ENCODE measurements at regions not wholly inside any gene's neighbourhood (a gene's known extent, or its start where the extent isn't known, plus 50 kb on each side); places are given as distances from the start of the nearest gene placed in this dataset.
A peak's percentile ranks its signal among the peaks of the same experiment; 100 is the strongest.

DNA sequence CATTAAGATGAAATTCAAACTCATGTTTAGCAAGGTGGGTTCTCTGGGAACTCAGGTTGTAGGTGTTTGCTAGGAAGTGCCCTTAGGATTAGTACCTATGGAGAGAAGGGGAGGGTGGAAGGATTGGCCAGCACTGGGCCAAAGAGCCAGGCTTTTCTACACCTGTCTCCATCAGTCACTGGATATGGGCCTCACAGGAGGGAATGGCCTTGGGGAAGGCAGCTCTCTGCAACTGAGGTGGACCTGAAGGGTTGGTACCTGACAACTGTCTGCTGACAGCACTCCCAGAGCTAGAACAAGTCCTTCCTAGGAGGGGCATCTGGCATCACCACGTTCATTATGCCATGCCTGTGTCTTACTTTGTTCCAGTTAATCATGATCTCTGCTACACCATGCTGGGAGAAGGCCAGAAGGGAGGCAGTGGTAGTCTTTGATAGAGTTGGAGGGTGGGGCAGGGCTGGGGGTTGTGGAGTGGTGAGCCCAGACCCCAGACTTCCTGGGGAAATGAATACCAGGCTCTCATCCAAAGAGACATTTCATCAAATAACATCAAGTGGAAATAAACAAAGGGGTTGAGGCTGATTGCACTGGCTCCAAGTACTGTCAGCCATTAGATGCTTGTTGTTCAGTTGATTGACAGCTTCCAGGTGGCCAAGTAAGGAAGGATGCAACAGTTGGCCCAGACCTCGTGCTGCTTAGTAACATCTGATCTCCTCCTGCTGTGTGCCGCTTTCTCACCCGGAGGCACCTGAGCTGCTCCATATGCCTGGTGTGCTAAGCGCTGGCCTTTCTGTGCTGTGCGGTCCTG, 70.6 kb upstream of the PIK3CG start:
- H3K9me3 ChIP-seq (ENCODE audit: control insufficient read depth, insufficient read depth, low read depth, low read length) = no peaks in the 10 kb centered on the region
- no peaks in the 10 kb centered on the region for H3K4me1 ChIP-seq (ENCODE audit: control insufficient read depth, insufficient read depth, low read length)
- no peak overlapping the region for H3K4me3 ChIP-seq (ENCODE audit: low read depth, low read length)
- POLR2A ChIA-PET = no interaction called here
- no peaks in the 10 kb centered on the region for H3K36me3 ChIP-seq (ENCODE audit: control insufficient read depth in 2 of 2, insufficient read depth in 1 of 2, low read length in 2 of 2)
- CTCF ChIA-PET = interaction anchor here (1.6 to 2.2 kb wide), 3 partner anchors 354 to 356 kb away, joined by 10 to 18 read pairs (median 14); no protein-coding TSS in a partner anchor
- TF ChIP-seq ZBTB20 (tag by site-specific recombination; IDR thresholded peaks at IDR 0.05) = no peak
- peak; percentile 64 for TF ChIP-seq SCRT2 (tag by site-specific recombination; IDR thresholded peaks at IDR 0.05)
- no peak for TF ChIP-seq ZNF600 (tag by site-specific recombination; IDR thresholded peaks at IDR 0.05)
- TF ChIP-seq ZNF211 (tag by site-specific recombination; IDR thresholded peaks at IDR 0.05; ENCODE audit: low read depth) = no peak
- no peak for TF ChIP-seq MEIS1 (CRISPR knock-in tag; IDR thresholded peaks at IDR 0.05; ENCODE audit: borderline replicate concordance)
- no peak for TF ChIP-seq ZNF341 (tag by site-specific recombination; IDR thresholded peaks at IDR 0.05; ENCODE audit: low read depth)
- no peak overlapping the region for H3K27ac ChIP-seq (ENCODE audit: extremely low read depth, low read depth, low read length)

DNA sequence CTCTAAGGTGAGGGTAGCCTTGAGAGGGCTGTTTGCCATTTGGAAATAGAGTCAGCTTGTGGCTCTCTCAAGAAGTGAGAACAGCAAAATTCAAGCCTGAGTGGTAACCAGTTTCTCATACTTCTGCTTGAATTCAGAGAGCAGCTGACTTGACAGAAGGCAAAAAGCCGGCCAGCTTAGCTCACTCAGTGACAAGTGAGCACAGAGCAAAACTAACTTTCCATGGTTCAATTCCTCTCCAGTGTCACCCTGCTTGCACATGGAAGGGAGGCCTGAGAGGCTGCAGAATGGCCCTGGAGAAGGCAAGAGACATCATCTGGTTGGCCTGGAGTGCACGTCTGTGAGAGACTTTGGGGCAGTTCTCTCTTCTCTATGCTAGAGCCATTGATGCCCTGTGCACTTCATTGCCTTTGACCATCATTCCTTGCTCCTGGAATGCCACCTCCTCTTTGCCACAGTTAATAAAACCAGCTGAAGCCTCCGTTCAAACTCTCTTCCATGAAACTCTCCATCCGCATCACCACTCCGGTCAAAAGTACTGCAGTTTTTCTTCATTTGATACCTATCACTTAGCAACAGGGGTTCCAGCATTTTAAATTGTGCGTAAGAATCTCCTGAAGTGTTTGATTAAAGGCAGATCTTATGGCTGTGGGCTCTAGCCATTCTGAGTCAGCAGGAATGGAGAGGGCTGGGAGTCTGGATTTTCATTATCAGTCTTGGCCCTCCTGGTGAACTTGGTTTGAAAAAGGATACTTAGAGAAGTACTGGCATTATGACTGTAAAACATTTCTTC, 69.8 kb upstream of the PIK3CG start:
- Histone ChIP-seq H3K4me1 (ENCODE audit: control insufficient read depth, insufficient read depth, low read length) (no peaks in the 10 kb centered on the region), H3K27ac (ENCODE audit: extremely low read depth, low read depth, low read length) (no peak overlapping the region), H3K36me3 (ENCODE audit: control insufficient read depth in 2 of 2, insufficient read depth in 1 of 2, low read length in 2 of 2) (no peaks in the 10 kb centered on the region), H3K9me3 (ENCODE audit: control insufficient read depth, insufficient read depth, low read depth, low read length) (no peaks in the 10 kb centered on the region), H3K4me3 (ENCODE audit: low read depth, low read length) (no peak overlapping the region)
- ChIA-PET CTCF (interaction anchor here (1.6 kb wide), 1 partner anchor 355 kb away, joined by 10 read pairs; no protein-coding TSS in a partner anchor), POLR2A (no interaction called here)
- TF ChIP-seq ZNF530 (tag by site-specific recombination; IDR thresholded peaks at IDR 0.05; ENCODE audit: low read depth) = 0 out of 2 replicates have a peak, but pooled peaks have one; percentile 22
- no peak for TF ChIP-seq ZNF23 (tag by site-specific recombination; IDR thresholded peaks at IDR 0.05; ENCODE audit: borderline replicate concordance)

DNA sequence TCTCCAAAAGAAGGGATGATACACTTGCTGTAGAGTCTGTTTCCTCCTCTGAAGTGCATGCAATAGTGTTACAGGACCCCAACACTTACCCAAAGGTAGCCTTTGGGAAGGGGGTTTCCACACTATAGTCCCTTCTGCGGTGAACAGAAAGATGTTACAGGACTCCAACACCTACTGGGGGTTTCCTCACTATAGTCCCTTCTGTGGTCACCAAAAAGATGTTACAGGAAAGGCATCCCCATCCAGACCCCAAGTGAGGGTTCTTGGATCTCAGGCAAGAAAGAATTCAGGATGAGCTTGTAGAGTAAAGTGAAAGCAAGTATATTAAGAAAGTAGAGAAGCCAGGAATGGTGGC, 69.2 kb upstream of the PIK3CG start:
- Histone ChIP-seq H3K27ac (ENCODE audit: extremely low read depth, low read depth, low read length) (no peak overlapping the region), H3K4me3 (ENCODE audit: low read depth, low read length) (no peak overlapping the region), H3K9me3 (ENCODE audit: control insufficient read depth, insufficient read depth, low read depth, low read length) (no peaks in the 10 kb centered on the region), H3K36me3 (ENCODE audit: control insufficient read depth in 2 of 2, insufficient read depth in 1 of 2, low read length in 2 of 2) (no peaks in the 10 kb centered on the region), H3K4me1 (ENCODE audit: control insufficient read depth, insufficient read depth, low read length) (no peaks in the 10 kb centered on the region)
- POLR2A ChIA-PET = no interaction called here
- CTCF ChIA-PET = interaction anchor here (0.6 to 1.6 kb wide), 4 partner anchors 109 to 355 kb away, joined by 3 to 10 read pairs (median 4); no protein-coding TSS in a partner anchor
- TF ChIP-seq, protein P1, sequence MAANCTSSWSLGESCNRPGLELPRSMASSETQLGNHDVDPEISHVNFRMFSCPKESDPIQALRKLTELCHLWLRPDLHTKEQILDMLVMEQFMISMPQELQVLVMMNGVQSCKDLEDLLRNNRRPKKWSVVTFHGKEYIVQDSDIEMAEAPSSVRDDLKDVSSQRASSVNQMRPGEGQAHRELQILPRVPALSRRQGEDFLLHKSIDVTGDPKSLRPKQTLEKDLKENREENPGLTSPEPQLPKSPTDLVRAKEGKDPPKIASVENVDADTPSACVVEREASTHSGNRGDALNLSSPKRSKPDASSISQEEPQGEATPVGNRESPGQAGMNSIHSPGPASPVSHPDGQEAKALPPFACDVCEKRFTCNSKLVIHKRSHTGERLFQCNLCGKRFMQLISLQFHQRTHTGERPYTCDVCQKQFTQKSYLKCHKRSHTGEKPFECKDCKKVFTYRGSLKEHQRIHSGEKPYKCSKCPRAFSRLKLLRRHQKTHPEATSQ (tag by site-specific recombination; IDR thresholded peaks at IDR 0.05) = no peak
- no peak for TF ChIP-seq ZNF529 (tag by site-specific recombination; IDR thresholded peaks at IDR 0.05; ENCODE audit: insufficient replicate concordance)
- no peak for TF ChIP-seq ZNF19 (tag by site-specific recombination; IDR thresholded peaks at IDR 0.05; ENCODE audit: low read depth)
- TF ChIP-seq, protein P2, sequence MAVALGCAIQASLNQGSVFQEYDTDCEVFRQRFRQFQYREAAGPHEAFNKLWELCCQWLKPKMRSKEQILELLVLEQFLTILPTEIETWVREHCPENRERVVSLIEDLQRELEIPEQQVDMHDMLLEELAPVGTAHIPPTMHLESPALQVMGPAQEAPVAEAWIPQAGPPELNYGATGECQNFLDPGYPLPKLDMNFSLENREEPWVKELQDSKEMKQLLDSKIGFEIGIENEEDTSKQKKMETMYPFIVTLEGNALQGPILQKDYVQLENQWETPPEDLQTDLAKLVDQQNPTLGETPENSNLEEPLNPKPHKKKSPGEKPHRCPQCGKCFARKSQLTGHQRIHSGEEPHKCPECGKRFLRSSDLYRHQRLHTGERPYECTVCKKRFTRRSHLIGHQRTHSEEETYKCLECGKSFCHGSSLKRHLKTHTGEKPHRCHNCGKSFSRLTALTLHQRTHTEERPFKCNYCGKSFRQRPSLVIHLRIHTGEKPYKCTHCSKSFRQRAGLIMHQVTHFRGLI (tag by site-specific recombination; IDR thresholded peaks at IDR 0.05) = no peak
- no peak for TF ChIP-seq ZNF394 (tag by site-specific recombination; IDR thresholded peaks at IDR 0.05; ENCODE audit: borderline replicate concordance)
- TF ChIP-seq ZNF248 (tag by site-specific recombination; IDR thresholded peaks at IDR 0.05) = no peak
- TF ChIP-seq, protein P3, sequence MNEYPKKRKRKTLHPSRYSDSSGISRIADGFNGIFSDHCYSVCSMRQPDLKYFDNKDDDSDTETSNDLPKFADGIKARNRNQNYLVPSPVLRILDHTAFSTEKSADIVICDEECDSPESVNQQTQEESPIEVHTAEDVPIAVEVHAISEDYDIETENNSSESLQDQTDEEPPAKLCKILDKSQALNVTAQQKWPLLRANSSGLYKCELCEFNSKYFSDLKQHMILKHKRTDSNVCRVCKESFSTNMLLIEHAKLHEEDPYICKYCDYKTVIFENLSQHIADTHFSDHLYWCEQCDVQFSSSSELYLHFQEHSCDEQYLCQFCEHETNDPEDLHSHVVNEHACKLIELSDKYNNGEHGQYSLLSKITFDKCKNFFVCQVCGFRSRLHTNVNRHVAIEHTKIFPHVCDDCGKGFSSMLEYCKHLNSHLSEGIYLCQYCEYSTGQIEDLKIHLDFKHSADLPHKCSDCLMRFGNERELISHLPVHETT (tag by site-specific recombination; IDR thresholded peaks at IDR 0.05) = no peak
- no peak for TF ChIP-seq ZNF37A (tag by site-specific recombination; IDR thresholded peaks at IDR 0.05)
- TF ChIP-seq, protein P4, sequence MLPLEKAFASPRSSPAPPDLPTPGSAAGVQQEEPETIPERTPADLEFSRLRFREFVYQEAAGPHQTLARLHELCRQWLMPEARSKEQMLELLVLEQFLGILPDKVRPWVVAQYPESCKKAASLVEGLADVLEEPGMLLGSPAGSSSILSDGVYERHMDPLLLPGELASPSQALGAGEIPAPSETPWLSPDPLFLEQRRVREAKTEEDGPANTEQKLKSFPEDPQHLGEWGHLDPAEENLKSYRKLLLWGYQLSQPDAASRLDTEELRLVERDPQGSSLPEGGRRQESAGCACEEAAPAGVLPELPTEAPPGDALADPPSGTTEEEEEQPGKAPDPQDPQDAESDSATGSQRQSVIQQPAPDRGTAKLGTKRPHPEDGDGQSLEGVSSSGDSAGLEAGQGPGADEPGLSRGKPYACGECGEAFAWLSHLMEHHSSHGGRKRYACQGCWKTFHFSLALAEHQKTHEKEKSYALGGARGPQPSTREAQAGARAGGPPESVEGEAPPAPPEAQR (tag by site-specific recombination; IDR thresholded peaks at IDR 0.05) = no peak
- TF ChIP-seq, protein P5, sequence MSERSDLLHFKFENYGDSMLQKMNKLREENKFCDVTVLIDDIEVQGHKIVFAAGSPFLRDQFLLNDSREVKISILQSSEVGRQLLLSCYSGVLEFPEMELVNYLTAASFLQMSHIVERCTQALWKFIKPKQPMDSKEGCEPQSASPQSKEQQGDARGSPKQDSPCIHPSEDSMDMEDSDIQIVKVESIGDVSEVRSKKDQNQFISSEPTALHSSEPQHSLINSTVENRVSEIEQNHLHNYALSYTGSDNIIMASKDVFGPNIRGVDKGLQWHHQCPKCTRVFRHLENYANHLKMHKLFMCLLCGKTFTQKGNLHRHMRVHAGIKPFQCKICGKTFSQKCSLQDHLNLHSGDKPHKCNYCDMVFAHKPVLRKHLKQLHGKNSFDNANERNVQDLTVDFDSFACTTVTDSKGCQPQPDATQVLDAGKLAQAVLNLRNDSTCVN (tag by site-specific recombination; optimal IDR thresholded peaks at IDR 0.05) = no peak
- TF ChIP-seq, protein P6, sequence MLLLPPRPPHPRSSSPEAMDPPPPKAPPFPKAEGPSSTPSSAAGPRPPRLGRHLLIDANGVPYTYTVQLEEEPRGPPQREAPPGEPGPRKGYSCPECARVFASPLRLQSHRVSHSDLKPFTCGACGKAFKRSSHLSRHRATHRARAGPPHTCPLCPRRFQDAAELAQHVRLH (tag by site-specific recombination; IDR thresholded peaks at IDR 0.05) = no peak
- TF ChIP-seq ZNF792 (tag by site-specific recombination; IDR thresholded peaks at IDR 0.05) = no peak
- TF ChIP-seq ZNF140 (tag by site-specific recombination; IDR thresholded peaks at IDR 0.05) = no peak
